ENCODE measurements at regions not wholly inside any gene's neighbourhood (a gene's known extent, or its start where the extent isn't known, plus 50 kb on each side); places are given as distances from the start of the nearest gene placed in this dataset.

- TF ChIP-seq USF2 (IDR thresholded peaks at IDR 0.05; ENCODE audit: low read length), result no peak
Observed at GRCh38 chr10:88028654-88029053, 165.2 kb downstream of the PTEN start (continued).

Measured in H1 (cell line).